GM18505 (cell line): ENCODE measurements at regions not wholly inside any gene's neighbourhood (a gene's known extent, or its start where the extent isn't known, plus 50 kb on each side); places are given as distances from the start of the nearest gene placed in this dataset.

ENCODE experiments used
- ATAC-seq: cut with Tn5 transposase; IDR thresholded peaks from one replicate; pipeline ENCODE4 v1.9.1; 2021; ENCODE audit not compliant: unreplicated experiment
- POLR2A ChIP-seq: IDR thresholded peaks from 4 replicates; pipeline ENCODE4 v1.6.1; 2011; ENCODE audit warnings: borderline replicate concordance; ENCODE audit not compliant: insufficient read depth, insufficient read length; ENCODE audit errors: extremely low read depth

- TF ChIP-seq POLR2A: no peak
- ATAC-seq: no peak
These were observed 232.0 kb downstream of the GRIN2B start for GRCh38 chr12:13749389-13749788.

GRCh38 chr12:13745111-13745860 is 236.1 kb downstream of the GRIN2B start:
- ATAC-seq: no peak

GRCh38 chr12:13744561-13744960 is 236.8 kb downstream of the GRIN2B start:
- TF ChIP-seq POLR2A: no peak
- ATAC-seq: no peak

More at GRCh38 chr12:13745111-13745860, 236.1 kb downstream of the GRIN2B start:
- TF ChIP-seq POLR2A: no peak

GRCh38 chr12:13740149-13740545 is 241.3 kb downstream of the GRIN2B start:
- TF ChIP-seq POLR2A: no peak
- ATAC-seq: no peak

GRCh38 chr12:13735734-13736133 is 245.7 kb downstream of the GRIN2B start:
- no peak for ATAC-seq
- TF ChIP-seq POLR2A: no peak

GRCh38 chr12:13734584-13735152 is 246.7 kb downstream of the GRIN2B start:
- TF ChIP-seq POLR2A: no peak
- no peak for ATAC-seq

GRCh38 chr12:13727707-13728195 is 253.7 kb downstream of the GRIN2B start:
- TF ChIP-seq POLR2A: no peak
- ATAC-seq: no peak

GRCh38 chr12:13725049-13725448 is 256.4 kb downstream of the GRIN2B start:
- no peak for ATAC-seq
- no peak for TF ChIP-seq POLR2A

GRCh38 chr12:13724136-13724535 is 257.3 kb downstream of the GRIN2B start:
- TF ChIP-seq POLR2A: no peak
- no peak for ATAC-seq

- no peak for TF ChIP-seq POLR2A
- ATAC-seq: no peak
These were observed 261.4 kb downstream of the GRIN2B start for GRCh38 chr12:13719986-13720385.

- no peak for ATAC-seq
- TF ChIP-seq POLR2A: no peak
These were observed 263.1 kb downstream of the GRIN2B start for GRCh38 chr12:13718271-13718670.

GRCh38 chr12:13716119-13716518 is 265.3 kb downstream of the GRIN2B start:
- ATAC-seq: no peak
- TF ChIP-seq POLR2A: no peak

- no peak for TF ChIP-seq POLR2A
- no peak for ATAC-seq
These were observed 267.6 kb downstream of the GRIN2B start for GRCh38 chr12:13713556-13714410.
